ENCODE measurements at regions not wholly inside any gene's neighbourhood (a gene's known extent, or its start where the extent isn't known, plus 50 kb on each side); places are given as distances from the start of the nearest gene placed in this dataset.

- 92% methylated on average over 2 of the region's 6 CpGs for WGBS (ENCODE audit: insufficient coverage)
These were observed 161.4 kb upstream of the PREP start for GRCh38 chr6:105564121-105564902.

GRCh38 chr6:105562027-105562426, 159.1 kb upstream of the PREP start:
- intact Hi-C loops (cut with micrococcal nuclease) = no loop called here

More at GRCh38 chr6:105564121-105564902, 161.4 kb upstream of the PREP start:
- H3K27me3 Mint-ChIP-seq = peaks cover 26% of the 10 kb centered on the region
- no peak overlapping the region for H3K9ac ChIP-seq (ENCODE audit: low read length)
- ChIA-PET CTCF (no interaction called here), POLR2A (no interaction called here)
- intact Hi-C loops (cut with micrococcal nuclease) = no loop called here
- peaks cover 0 to 2% (median 0%) of the 10 kb centered on the region in 3 donors for H3K9me3 ChIP-seq (ENCODE audit: control extremely low read depth in 1 of 3, control insufficient read depth in 2 of 3, insufficient read depth in 1 of 3, low read length in 2 of 3)
- no peaks in the 10 kb centered on the region for H3K4me1 ChIP-seq (ENCODE audit: control insufficient read depth in 2 of 2, insufficient read depth in 2 of 2, low read length in 2 of 2)
- no peak overlapping the region for H3K4me2 ChIP-seq (replicated peaks; ENCODE audit: low read depth, low read length, poor library complexity, severe bottlenecking)
- no peak for TF ChIP-seq CTCF (IDR thresholded peaks at IDR 0.05)
- no peak overlapping the region for H3K4me3 ChIP-seq (ENCODE audit: control extremely low read depth in 1 of 5, extremely low read depth in 1 of 5, insufficient read depth in 1 of 5, low read depth in 2 of 5, low read length in 4 of 5)
- H3K27ac ChIP-seq (ENCODE audit: low read length in 2 of 2) = no peak overlapping the region
- no peak for DNase-seq
- no peaks in the 10 kb centered on the region for H3K36me3 ChIP-seq (replicated peaks in 1 of 2; ENCODE audit: control extremely low read depth in 1 of 2, control insufficient read depth in 1 of 2, extremely low read depth in 1 of 2, insufficient read depth in 2 of 2, low read length in 1 of 2)
- no peak overlapping the region for H2AFZ ChIP-seq (ENCODE audit: insufficient read depth, low read depth, low read length, poor library complexity, severe bottlenecking)
- no peaks in the 10 kb centered on the region for H4K20me1 ChIP-seq (ENCODE audit: control insufficient read depth, insufficient read depth, low read length, poor library complexity, severe bottlenecking)
- peaks cover 0 to 2% (median 0%) of the 10 kb centered on the region in 4 experiments for H3K27me3 ChIP-seq (replicated peaks in 1 of 4; ENCODE audit: control extremely low read depth in 1 of 4, control insufficient read depth in 3 of 4, insufficient read depth in 4 of 4, low read length in 3 of 4)
- no peaks in the 10 kb centered on the region for H3K4me1 Mint-ChIP-seq
- H3K79me2 ChIP-seq (ENCODE audit: control insufficient read depth, insufficient read depth, low read length) = no peaks in the 10 kb centered on the region
- peaks cover 4% of the 10 kb centered on the region for H3K9me3 Mint-ChIP-seq (ENCODE audit: insufficient read depth)
- H3K27ac Mint-ChIP-seq = no peak overlapping the region
- no peak for ATAC-seq (ENCODE audit: low read depth)
- no peak overlapping the region for H3K4me3 Mint-ChIP-seq

More at GRCh38 chr6:105562027-105562426, 159.1 kb upstream of the PREP start:
- Histone ChIP-seq H3K27ac (ENCODE audit: low read length in 2 of 2) (no peak overlapping the region), H3K4me1 (ENCODE audit: control insufficient read depth in 2 of 2, insufficient read depth in 2 of 2, low read length in 2 of 2) (no peaks in the 10 kb centered on the region), H3K79me2 (ENCODE audit: control insufficient read depth, insufficient read depth, low read length) (no peaks in the 10 kb centered on the region), H3K4me3 (ENCODE audit: control extremely low read depth in 1 of 5, extremely low read depth in 1 of 5, insufficient read depth in 1 of 5, low read depth in 2 of 5, low read length in 4 of 5) (no peak overlapping the region), H3K4me2 (replicated peaks; ENCODE audit: low read depth, low read length, poor library complexity, severe bottlenecking) (no peak overlapping the region), H3K36me3 (replicated peaks in 1 of 2; ENCODE audit: control extremely low read depth in 1 of 2, control insufficient read depth in 1 of 2, extremely low read depth in 1 of 2, insufficient read depth in 2 of 2, low read length in 1 of 2) (no peaks in the 10 kb centered on the region), H2AFZ (ENCODE audit: insufficient read depth, low read depth, low read length, poor library complexity, severe bottlenecking) (no peak overlapping the region), H4K20me1 (ENCODE audit: control insufficient read depth, insufficient read depth, low read length, poor library complexity, severe bottlenecking) (no peaks in the 10 kb centered on the region), H3K9ac (ENCODE audit: low read length) (no peak overlapping the region), H3K27me3 (replicated peaks in 1 of 4; ENCODE audit: control extremely low read depth in 1 of 4, control insufficient read depth in 3 of 4, insufficient read depth in 4 of 4, low read length in 3 of 4) (peaks cover 0 to 4% (median 0%) of the 10 kb centered on the region in 4 experiments), H3K9me3 (ENCODE audit: control extremely low read depth in 1 of 3, control insufficient read depth in 2 of 3, insufficient read depth in 1 of 3, low read length in 2 of 3) (peaks cover 0 to 2% (median 0%) of the 10 kb centered on the region in 3 donors)
- no peak for DNase-seq
- H3K27ac Mint-ChIP-seq = no peak overlapping the region
- peaks cover 32% of the 10 kb centered on the region for H3K27me3 Mint-ChIP-seq
- ChIA-PET CTCF (no interaction called here), POLR2A (no interaction called here)
- no peak for TF ChIP-seq CTCF (IDR thresholded peaks at IDR 0.05)
- TF ChIP-seq EZH2 (IDR thresholded peaks at IDR 0.05; ENCODE audit: borderline replicate concordance, insufficient read depth, low read depth, low read length, poor library complexity, severe bottlenecking) = no peak
- no peak overlapping the region for H3K4me3 Mint-ChIP-seq
- ATAC-seq (ENCODE audit: low read depth) = no peak
- H3K9me3 Mint-ChIP-seq (ENCODE audit: insufficient read depth) = peaks cover 4% of the 10 kb centered on the region
- WGBS (ENCODE audit: insufficient coverage) = no CpG with 5 or more reads among the region's 1 CpG
- no peaks in the 10 kb centered on the region for H3K4me1 Mint-ChIP-seq
